ENCODE measurements at regions not wholly inside any gene's neighbourhood (a gene's known extent, or its start where the extent isn't known, plus 50 kb on each side); places are given as distances from the start of the nearest gene placed in this dataset.
"Not testable (repeated sequence)": the region's sequence is repeated elsewhere in the genome, so short reads cannot be mapped to it uniquely, and the experiment has no call there.

DNA sequence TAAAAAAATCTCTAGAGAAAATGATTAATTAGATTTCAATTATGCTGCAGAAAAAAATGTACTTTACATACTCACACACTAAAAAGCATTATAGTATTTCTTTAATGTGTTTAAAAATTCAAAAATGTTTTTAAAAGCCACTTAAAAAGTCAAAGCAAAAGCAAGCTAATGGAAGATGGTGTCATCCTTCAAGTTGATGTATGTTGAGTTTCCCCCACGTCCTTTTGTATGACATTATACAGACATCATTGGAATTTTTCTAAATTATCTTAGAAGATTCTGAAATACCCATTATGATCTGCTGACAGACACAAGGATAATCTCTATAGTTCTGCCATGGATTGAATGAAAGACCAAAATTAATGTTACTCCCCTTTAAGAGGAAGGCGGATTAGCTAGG is 393.7 kb upstream of the TENM3 start:
- Mint-ChIP-seq H3K4me3 (no peak overlapping the region), H3K9me3 (peaks cover 5 to 7% of the 10 kb centered on the region in 2 donors), H3K4me1 (ENCODE audit: low read depth in 2 of 2) (no peaks in the 10 kb centered on the region), H3K36me3 (ENCODE audit: insufficient read depth) (no peaks in the 10 kb centered on the region), H3K27me3 (no peaks in the 10 kb centered on the region), H3K27ac (no peak overlapping the region)
- DNase-seq = no peak
- no peak for ATAC-seq (replicated peaks)

DNA sequence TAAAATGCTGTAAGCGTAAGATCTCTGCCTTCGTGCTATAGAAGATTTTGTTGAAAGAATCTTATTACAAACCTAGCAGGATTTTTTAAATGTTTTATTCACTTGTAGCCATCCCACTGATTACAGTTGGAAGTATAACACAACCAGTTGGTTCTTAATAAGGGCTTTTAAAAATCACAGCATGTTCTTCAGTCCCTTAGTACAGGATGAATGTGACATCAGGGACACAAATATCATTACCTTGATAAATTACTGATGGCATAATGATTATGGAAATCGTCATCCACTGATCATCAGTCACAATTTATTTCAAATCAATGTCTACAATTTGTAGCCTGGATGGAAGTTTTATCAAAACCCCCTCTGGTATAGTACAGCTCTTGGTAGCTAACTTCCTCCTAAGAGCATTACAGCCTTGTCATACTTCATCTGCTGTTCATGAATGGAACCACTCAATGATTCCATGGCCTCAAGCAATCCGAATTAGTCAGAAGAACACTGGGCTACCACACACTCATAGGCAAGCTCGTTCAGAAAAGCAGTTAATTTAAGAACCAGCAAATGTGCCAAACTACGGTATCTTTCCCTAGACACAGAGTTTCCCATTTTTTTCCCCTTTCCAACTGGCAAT is 389.2 kb upstream of the TENM3 start:
- Mint-ChIP-seq H3K27me3 (no peaks in the 10 kb centered on the region), H3K36me3 (ENCODE audit: insufficient read depth) (no peaks in the 10 kb centered on the region), H3K4me1 (ENCODE audit: low read depth in 2 of 2) (no peaks in the 10 kb centered on the region), H3K27ac (no peak overlapping the region), H3K4me3 (no peak overlapping the region), H3K9me3 (peaks cover 14 to 22% of the 10 kb centered on the region in 2 donors)
- DNase-seq (no peak), ATAC-seq (replicated peaks) (no peak)

DNA sequence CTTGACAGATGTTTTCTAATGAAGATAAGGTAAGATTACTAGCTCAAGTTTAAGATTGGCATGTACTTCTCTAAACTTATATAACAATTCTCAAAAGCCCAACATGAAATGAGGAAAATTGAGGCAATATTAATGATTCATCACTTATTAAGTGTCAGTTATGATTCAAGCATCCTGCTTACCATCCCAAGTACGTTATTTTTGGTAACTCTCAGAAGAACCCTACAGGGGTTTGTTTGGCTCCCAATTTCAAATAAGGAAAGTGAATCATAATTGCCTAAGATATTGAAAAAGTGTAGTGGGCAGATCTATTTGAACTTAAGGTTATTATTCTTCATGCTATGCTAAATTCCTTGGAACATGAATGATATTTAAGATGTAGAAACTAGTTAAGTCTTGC is 387.9 kb upstream of the TENM3 start:
- ATAC-seq (replicated peaks) (no peak), DNase-seq (no peak)
- Mint-ChIP-seq H3K27ac (no peak overlapping the region), H3K27me3 (no peaks in the 10 kb centered on the region), H3K9me3 (peaks cover 14 to 22% of the 10 kb centered on the region in 2 donors), H3K4me3 (no peak overlapping the region), H3K4me1 (ENCODE audit: low read depth in 2 of 2) (no peaks in the 10 kb centered on the region), H3K36me3 (ENCODE audit: insufficient read depth) (no peaks in the 10 kb centered on the region)

DNA sequence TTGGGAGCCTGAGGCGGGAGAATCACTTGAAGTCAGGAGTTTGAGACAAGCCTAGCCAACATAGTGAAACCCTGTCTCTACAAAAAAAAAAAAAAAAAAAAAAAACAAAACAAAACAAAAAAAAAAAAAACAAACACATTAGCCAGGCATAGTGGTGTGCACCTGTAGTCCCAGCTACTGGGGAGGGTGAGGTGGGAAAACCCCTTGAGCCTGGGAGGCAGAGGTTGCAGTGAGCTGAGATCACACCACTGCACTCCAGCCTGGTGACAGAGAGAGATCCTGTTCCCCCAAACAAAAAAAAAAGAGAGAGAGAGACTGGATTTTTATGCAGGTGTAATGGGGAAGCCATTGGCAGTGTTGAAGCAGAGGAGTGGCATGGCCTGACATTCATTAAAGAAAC is 385.7 kb upstream of the TENM3 start:
- peaks cover 11 to 21% of the 10 kb centered on the region in 2 donors for H3K9me3 Mint-ChIP-seq
- not testable (repeated sequence) for H3K4me1 Mint-ChIP-seq (ENCODE audit: low read depth in 2 of 2); H3K27me3 Mint-ChIP-seq; ATAC-seq (replicated peaks); DNase-seq; H3K36me3 Mint-ChIP-seq (ENCODE audit: insufficient read depth); H3K27ac Mint-ChIP-seq; H3K4me3 Mint-ChIP-seq

DNA sequence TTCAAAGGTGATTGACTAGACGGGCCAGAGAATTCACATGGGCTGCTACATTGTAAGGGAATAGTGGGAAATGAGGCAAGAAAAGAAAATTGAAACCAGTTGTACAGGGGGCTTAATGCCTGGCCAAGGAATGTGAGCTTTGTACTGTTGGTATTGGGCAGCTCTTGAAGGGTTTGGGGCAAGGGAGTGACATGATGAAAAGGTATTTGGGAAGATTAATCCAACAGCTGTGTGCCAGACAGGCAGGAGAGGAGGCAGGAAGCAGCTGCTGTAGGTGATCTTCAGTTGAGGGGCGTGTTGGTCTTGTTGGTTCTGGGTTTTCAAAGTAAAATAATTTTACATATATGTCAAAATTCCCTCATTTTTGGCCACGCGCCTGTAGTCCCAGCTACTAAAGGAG is 384.5 kb upstream of the TENM3 start:
- no peak overlapping the region for H3K27ac Mint-ChIP-seq
- H3K36me3 Mint-ChIP-seq (ENCODE audit: insufficient read depth) = no peaks in the 10 kb centered on the region
- no peak overlapping the region for H3K4me3 Mint-ChIP-seq
- no peak for ATAC-seq (replicated peaks)
- peaks cover 11 to 21% of the 10 kb centered on the region in 2 donors for H3K9me3 Mint-ChIP-seq
- H3K27me3 Mint-ChIP-seq = no peaks in the 10 kb centered on the region
- H3K4me1 Mint-ChIP-seq (ENCODE audit: low read depth in 2 of 2) = no peaks in the 10 kb centered on the region
- DNase-seq = no peak

DNA sequence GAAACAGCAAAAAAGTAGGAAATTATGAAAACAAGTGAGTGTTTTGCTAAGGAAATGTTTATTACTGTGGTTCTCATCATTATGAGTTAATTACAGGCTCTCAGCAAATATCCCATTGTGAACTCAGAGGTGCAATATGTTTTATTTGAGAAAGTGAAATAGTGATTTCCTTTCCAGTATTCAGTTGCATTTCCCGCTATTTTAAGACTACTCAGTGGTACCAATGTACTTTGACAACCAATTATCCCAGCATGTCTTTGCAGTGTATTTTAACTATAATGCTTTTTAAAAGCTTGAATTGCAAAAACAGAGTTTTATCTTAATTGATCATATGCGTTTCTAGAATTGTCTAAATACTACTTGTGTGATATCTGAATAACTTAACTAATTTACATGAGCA is 383.8 kb upstream of the TENM3 start:
- H3K9me3 Mint-ChIP-seq = peaks cover 14 to 21% of the 10 kb centered on the region in 2 donors
- DNase-seq = no peak
- no peaks in the 10 kb centered on the region for H3K4me1 Mint-ChIP-seq (ENCODE audit: low read depth in 2 of 2)
- no peak for ATAC-seq (replicated peaks)
- H3K36me3 Mint-ChIP-seq (ENCODE audit: insufficient read depth) = no peaks in the 10 kb centered on the region
- H3K4me3 Mint-ChIP-seq = no peak overlapping the region
- no peaks in the 10 kb centered on the region for H3K27me3 Mint-ChIP-seq
- no peak overlapping the region for H3K27ac Mint-ChIP-seq

DNA sequence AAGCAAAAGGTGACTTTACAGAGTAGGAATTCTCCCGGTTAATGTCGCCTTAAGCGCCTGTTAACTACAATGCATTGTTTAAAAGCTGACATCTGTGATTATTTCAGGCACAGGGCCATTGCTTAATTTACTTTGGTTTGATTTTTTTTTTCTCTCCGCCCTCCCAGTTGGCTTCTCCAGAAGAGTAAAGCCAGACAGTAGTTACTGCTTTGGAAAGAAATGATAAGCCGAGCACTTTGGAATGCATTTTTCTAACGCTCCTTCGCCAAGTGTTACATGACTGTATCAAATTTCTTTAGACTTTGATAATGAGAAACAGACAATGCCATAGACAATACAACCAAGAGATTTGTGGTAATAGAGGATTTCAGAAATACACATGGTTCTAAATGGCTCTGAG is 383.0 kb upstream of the TENM3 start:
- ATAC-seq (replicated peaks) = no peak
- no peak for DNase-seq
- no peak overlapping the region for H3K27ac Mint-ChIP-seq
- peaks cover 14 to 21% of the 10 kb centered on the region in 2 donors for H3K9me3 Mint-ChIP-seq
- no peak overlapping the region for H3K4me3 Mint-ChIP-seq
- H3K27me3 Mint-ChIP-seq = no peaks in the 10 kb centered on the region
- H3K36me3 Mint-ChIP-seq (ENCODE audit: insufficient read depth) = no peaks in the 10 kb centered on the region
- no peaks in the 10 kb centered on the region for H3K4me1 Mint-ChIP-seq (ENCODE audit: low read depth in 2 of 2)

DNA sequence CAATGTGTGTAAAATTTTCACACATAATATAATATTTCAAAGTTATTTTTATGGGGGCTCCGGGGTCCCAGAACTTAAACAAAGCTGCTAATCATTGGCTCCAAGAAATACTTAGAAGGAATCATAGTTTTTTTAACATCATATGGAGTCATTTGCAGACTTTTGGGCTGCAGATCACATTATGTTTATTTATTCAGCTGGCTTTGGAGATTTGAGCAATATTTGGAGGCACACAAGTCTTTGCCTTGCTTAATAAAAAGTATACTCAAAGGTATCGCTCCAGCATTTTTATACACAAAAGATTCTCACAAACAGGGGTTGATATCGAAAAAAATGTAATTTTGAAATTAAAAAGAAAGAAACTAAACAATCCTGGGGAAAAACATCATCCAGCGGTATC is 382.5 kb upstream of the TENM3 start:
- ATAC-seq (replicated peaks) = no peak
- no peak for DNase-seq
- no peaks in the 10 kb centered on the region for H3K4me1 Mint-ChIP-seq (ENCODE audit: low read depth in 2 of 2)
- H3K36me3 Mint-ChIP-seq (ENCODE audit: insufficient read depth) = no peaks in the 10 kb centered on the region
- peaks cover 12 to 16% of the 10 kb centered on the region in 2 donors for H3K9me3 Mint-ChIP-seq
- H3K4me3 Mint-ChIP-seq = no peak overlapping the region
- H3K27me3 Mint-ChIP-seq = no peaks in the 10 kb centered on the region
- H3K27ac Mint-ChIP-seq = no peak overlapping the region

DNA sequence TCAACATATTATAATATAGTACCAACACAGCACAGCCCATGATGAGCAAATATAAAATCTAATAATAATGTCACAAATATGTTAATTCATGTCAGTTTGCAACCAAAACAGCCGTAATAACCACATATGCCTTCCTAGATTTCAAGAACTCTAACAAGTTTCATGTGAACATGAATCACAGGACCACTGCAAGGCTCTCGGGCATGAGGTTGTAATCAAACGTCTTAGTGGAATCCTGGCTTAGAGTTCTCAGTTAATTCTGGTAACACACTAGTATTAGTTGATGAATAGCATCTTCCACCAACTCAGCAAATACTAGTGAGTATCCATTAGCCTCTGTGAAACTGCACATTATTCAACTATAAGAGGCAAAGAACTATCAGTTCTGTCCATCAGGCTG is 379.3 kb upstream of the TENM3 start:
- ATAC-seq (replicated peaks) (no peak), DNase-seq (no peak)
- Mint-ChIP-seq H3K9me3 (peaks cover 9 to 13% of the 10 kb centered on the region in 2 donors), H3K27ac (no peak overlapping the region), H3K4me3 (no peak overlapping the region), H3K27me3 (no peaks in the 10 kb centered on the region), H3K36me3 (ENCODE audit: insufficient read depth) (no peaks in the 10 kb centered on the region), H3K4me1 (ENCODE audit: low read depth in 2 of 2) (no peaks in the 10 kb centered on the region)

DNA sequence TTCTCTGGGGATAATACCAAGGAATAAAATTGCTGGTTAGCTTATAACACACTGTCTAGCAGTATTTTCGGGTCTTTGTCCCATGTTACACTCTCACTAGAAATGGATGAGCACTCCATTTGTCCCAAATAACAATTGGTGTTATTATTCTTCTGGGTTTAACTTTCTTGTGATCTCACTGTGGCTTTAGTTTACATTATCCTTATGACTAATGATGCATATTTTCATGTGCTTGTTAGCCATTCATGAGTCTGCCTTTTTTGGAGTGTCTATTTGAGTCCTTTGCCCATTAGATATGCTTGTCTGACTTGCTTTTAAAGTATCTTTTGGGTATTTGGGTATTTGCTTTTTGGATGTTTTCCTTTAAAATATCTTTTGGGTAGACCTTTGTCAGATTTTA is 372.9 kb upstream of the TENM3 start:
- ATAC-seq (replicated peaks) (no peak), DNase-seq (no peak)
- Mint-ChIP-seq H3K9me3 (peaks cover 5 to 13% of the 10 kb centered on the region in 2 donors), H3K4me3 (no peak overlapping the region), H3K4me1 (ENCODE audit: low read depth in 2 of 2) (no peaks in the 10 kb centered on the region), H3K36me3 (ENCODE audit: insufficient read depth) (peaks cover 3% of the 10 kb centered on the region), H3K27ac (no peak overlapping the region), H3K27me3 (no peaks in the 10 kb centered on the region)

DNA sequence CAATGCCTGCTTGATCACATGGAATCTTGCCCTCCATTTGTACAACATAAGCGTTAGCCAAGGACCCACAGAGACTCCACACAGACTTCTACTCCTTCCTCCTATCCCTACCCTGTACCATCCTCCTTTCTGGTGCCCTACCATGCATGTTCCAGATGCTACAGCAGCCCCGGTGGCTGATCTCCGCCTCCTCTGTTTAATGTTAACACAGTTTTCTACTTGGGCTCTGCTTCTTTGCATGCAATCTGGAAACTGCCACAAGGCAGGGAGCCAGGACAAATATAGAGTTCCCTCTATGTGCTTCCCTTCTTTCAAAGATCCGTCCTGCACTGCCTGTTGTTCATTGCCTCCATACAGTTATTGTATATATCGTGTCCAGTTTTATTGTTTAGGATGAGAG is 368.6 kb upstream of the TENM3 start:
- peaks cover 3% of the 10 kb centered on the region for H3K36me3 Mint-ChIP-seq (ENCODE audit: insufficient read depth)
- H3K4me3 Mint-ChIP-seq = no peak overlapping the region
- peaks cover 6% of the 10 kb centered on the region in 2 donors for H3K9me3 Mint-ChIP-seq
- no peak overlapping the region for H3K27ac Mint-ChIP-seq
- no peak for DNase-seq
- ATAC-seq (replicated peaks) = no peak
- H3K27me3 Mint-ChIP-seq = no peaks in the 10 kb centered on the region
- H3K4me1 Mint-ChIP-seq (ENCODE audit: low read depth in 2 of 2) = no peaks in the 10 kb centered on the region

DNA sequence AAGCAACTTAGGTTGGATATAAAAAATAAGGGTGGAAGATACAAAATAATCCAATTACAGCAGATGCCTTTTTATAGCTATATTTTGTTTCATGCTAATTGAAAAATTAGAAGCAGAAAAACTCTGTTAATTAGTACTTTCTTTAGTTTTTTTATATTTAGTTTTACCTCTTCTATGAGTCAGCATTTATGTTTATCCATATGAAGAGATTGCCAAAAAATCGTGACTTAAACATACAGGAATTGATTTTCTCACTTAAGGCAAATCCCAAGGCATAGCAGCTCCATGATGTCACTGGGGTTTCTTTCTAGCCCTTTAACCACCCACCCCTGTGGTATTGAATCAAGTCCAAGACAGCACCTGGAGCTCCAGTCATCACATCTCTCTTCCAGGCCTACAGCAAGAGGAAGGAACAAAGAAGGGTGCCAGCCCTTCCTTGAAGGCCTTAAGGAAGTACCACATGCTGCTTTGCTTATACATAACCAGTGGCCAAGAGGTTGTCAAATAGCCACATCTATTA is 365.8 kb upstream of the TENM3 start:
- Mint-ChIP-seq H3K4me3 (no peak overlapping the region), H3K4me1 (ENCODE audit: low read depth in 2 of 2) (no peaks in the 10 kb centered on the region), H3K9me3 (peaks cover 5 to 6% of the 10 kb centered on the region in 2 donors), H3K36me3 (ENCODE audit: insufficient read depth) (peaks cover under 1% of the 10 kb centered on the region), H3K27me3 (no peaks in the 10 kb centered on the region), H3K27ac (no peak overlapping the region)
- DNase-seq (no peak), ATAC-seq (replicated peaks) (no peak)

DNA sequence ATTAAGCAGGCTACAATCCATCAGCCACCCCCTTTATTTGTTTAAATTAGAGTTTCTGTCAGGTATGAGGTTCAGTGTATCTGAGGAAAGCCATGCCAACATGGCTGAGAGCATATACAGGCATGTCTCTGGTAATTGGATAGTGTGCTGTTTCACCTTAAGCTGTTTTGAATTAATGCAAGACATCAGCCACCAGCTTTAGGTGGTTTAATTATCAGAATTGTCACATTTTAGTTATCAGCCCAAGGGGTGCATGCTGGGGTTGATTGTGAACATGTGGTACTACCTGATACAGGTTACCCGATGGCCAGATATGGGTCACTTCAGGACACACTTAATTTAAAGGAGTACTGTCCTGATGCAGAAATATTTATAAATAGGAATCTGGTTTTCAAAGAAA is 353.2 kb upstream of the TENM3 start:
- Mint-ChIP-seq H3K36me3 (ENCODE audit: insufficient read depth) (no peaks in the 10 kb centered on the region), H3K4me1 (ENCODE audit: low read depth in 2 of 2) (no peaks in the 10 kb centered on the region), H3K9me3 (peaks cover 5 to 8% of the 10 kb centered on the region in 2 donors), H3K27ac (no peak overlapping the region), H3K27me3 (no peaks in the 10 kb centered on the region), H3K4me3 (no peak overlapping the region)
- no peak for ATAC-seq (replicated peaks)
- no peak for DNase-seq

DNA sequence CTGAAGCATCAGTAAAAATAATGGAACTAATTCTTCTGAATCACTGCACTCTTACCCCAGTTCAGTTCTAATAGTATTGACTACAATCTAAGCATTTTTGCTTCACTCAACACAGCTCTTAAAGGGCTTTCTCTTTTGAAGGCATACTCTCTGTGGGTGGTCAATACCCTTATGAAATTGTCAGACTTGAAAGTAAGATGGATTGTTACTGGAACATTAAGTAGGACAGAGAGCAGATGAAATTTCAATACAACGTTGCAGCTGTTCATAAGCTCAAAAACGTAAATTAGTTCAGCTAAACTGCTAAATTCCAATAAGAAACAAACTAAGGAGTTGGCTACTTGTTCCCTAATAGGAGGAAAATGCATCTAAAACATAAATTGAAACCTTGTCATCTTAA is 352.3 kb upstream of the TENM3 start:
- H3K9me3 Mint-ChIP-seq = peaks cover 7 to 8% of the 10 kb centered on the region in 2 donors
- H3K4me3 Mint-ChIP-seq = no peak overlapping the region
- no peaks in the 10 kb centered on the region for H3K27me3 Mint-ChIP-seq
- ATAC-seq (replicated peaks) = no peak
- no peak for DNase-seq
- no peak overlapping the region for H3K27ac Mint-ChIP-seq
- no peaks in the 10 kb centered on the region for H3K36me3 Mint-ChIP-seq (ENCODE audit: insufficient read depth)
- no peaks in the 10 kb centered on the region for H3K4me1 Mint-ChIP-seq (ENCODE audit: low read depth in 2 of 2)

Measured in effector memory CD8-positive, alpha-beta T cell (primary cell).